Left colon (tissue), 2 donors: ENCODE measurements at regions not wholly inside any gene's neighbourhood (a gene's known extent, or its start where the extent isn't known, plus 50 kb on each side); places are given as distances from the start of the nearest gene placed in this dataset.

Source experiments
- ATAC-seq: fragments of 200-7000 bp; cut with Tn5 transposase; one replicate; pipeline ENCODE4 v1.9.1; 2020; ENCODE audit warnings: mild to moderate bottlenecking, moderate library complexity
- DNase-seq, 2 donors: peaks; one replicate each; pipeline ENCODE4 v3.0.0-alpha.2; 2020
- intact Hi-C, 2 donors: fragments of 100-400 bp; cut with DNase I in 1 of 2; cut with micrococcal nuclease in 1 of 2; formaldehyde crosslinking; loops; one replicate each; pipeline versions ENCODE4 v1.11.2 to v1.14.0; 2022; cut with DNase I, micrococcal nuclease
- donor health status: DM: no; HTN: no; CAD: no.
- donor health status: DM: yes; HTN: yes; CAD: no.

DNA sequence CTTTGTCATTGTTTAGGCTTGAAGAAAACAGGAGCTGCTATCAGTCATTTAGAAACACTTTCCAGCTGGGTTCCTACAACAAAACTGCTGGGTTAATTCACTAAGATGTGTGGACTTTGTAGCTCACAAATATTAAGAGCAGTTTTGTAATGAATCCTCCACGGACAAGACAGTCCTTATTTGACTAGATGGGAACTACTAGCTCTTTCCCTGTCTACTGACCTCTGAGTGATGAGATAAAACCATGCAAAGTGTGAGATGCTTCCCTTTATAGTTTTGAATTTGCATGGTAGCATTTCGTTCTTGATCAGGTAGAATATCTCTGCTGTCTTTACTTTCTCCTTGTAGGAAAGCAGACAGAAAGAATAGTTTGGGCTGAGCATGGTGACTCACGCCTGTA is 72.9 kb upstream of the STXBP6 start:
- intact Hi-C loops = no loop called here
- DNase-seq (no peak), ATAC-seq (no peak)

DNA sequence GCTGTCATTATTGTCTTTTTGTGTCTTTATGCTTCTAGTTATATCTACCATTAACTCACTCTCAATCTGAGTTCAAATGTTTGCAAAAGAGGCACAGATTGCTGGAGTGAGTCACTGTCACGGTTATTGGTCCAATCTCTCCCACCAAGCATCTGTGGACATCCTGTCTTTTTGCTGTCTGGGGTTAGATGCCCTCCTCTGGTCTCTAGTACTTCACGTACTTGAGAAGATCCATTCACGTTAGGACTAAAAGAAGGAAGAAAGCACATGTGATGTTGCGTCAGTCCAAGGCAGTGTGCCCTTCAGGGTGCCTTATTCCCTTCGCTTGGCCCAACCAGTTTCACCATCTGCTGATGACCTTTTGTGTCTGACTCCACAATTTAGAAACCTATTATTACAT is 72.3 kb upstream of the STXBP6 start:
- intact Hi-C loops = no loop called here
- no peak for ATAC-seq
- no peak for DNase-seq

DNA sequence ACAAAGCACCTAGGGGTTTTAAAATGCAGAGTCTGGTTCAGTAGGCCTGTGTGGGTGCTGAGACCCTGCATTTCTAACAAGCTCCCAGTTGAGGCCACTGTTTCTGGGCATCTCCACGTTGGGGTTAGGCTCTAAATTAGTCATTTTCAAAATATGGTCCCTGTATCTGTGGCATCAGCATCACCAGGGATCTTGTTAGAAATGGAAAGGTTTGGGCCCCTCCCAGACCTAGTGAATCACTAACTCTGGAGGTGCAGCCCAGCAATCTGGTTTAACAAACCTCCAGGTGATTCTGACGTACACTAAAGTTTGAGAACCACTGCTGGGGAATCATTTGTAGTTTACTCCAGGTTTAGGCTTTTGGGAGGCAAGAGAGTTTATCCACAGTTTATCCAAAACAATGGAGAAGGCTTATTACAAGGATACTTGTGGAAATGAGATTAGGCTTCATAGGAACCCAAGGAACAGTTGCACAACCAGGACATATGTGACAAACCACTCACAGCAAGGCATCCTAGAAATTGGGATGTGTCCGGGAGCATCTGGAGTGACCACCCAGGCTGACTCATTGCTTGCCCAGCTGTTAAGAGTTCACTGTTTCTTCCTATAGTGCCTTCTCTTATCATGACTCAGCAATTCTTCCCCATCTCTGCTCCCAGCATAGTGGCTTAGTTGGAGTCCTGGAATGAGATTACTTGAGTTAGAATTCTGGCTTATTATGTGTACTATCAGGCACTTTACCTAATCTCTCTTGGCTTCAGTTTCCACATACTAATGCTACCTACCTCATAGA is 71.6 kb upstream of the STXBP6 start:
- DNase-seq (no peak), ATAC-seq (no peak)

DNA sequence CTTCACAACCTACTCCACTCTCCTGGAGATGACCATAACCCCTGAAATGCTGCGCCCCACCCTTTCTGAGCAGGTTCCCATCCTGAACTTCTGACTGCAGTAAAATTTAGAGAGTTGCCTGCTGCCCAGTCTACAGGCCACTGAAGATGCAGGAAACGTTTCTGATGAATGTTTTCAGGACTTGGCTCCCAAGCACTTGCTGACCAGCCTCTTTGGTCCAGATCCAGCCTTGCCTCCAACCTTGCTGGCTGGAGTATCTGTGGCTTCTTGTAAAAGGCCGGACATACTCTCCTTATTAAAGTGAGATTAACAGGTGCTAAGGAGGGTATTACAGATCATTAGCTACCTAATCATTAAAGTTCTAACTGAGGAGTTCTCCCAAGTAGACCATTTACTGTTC is 70.3 kb upstream of the STXBP6 start:
- intact Hi-C loops = no loop called here
- no peak for DNase-seq
- no peak for ATAC-seq

More for the DNA sequence above, 71.6 kb upstream of the STXBP6 start:
- intact Hi-C loops = no loop called here

DNA sequence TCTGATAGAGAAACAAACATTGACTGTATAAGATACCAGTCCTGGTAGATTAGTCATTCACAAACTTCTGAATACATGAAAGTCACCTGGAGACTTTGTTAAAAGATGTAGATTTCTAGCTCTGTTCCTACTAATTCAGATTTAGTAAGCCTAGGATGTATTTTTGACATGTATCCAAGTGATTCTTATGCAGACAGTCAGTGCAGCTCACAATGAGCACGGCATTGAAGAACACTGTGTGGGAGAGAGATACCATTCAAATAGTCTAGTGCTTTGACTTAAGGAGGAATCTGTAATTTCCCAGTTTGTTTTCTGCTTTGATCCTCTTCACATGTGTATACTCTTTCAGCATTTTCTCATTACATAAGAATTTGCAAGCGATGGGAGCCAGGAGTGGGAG is 68.7 kb upstream of the STXBP6 start:
- no peak for ATAC-seq
- no peak for DNase-seq
- intact Hi-C loops = no loop called here

DNA sequence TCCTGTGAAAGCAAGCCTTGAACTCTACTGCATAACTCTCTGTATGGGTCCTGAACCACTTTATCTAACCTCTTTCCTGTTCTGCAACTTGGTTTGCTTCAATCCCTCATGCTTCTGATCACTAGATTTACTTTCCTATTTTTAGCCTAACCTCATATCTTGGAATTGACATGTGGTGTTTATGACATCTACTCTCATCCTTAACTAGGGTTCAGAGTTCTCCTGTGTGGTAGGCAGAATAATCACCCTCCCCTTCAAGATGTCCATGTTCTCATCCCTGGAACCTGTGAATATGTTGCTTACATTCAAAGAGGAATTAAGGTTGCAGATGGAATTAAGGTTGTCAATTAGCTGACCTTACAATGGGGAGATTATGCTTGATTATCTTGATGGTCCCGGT is 67.4 kb upstream of the STXBP6 start:
- DNase-seq (no peak), ATAC-seq (peak; percentile 54)
- intact Hi-C loops = no loop called here

DNA sequence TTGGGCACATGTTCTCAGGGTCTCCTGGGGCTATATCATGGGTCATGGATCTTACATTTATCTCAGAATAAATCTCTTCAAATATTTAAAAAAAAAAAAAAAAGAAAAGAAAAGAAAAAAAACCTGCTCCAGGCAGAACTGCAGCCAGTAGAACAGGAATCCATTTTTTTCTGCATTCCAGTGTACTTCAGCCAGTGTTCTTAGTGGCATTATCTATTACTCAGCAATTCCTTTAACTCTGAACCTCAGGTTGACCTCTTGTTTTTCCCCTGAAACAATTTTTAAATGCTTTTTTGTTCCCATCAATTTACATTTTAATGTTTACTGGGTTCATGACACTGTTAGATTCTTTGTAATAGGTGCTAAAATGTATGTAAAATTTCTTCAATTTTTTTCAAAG is 66.7 kb upstream of the STXBP6 start:
- intact Hi-C loops = no loop called here
- ATAC-seq = no peak
- DNase-seq = no peak

DNA sequence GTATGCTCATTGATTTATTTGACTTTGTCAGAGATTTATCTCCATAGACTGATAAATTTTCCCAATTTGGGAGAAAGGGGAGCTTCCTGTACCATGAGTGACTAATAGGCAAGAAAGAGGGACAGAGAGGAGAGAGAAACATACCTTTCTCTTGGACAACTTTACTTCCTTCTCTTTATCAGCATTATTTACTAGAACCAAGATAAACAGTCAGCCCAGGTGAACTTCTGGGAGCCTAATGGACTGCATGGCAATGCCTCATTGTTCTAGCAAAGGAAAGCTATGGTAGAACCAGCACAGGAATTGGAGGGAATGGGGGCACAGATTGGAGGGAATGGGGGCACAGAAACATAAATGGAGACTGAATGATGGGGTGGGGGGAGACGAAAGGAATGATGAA is 63.4 kb upstream of the STXBP6 start:
- ATAC-seq (no peak), DNase-seq (no peak)
- intact Hi-C loops = no loop called here

DNA sequence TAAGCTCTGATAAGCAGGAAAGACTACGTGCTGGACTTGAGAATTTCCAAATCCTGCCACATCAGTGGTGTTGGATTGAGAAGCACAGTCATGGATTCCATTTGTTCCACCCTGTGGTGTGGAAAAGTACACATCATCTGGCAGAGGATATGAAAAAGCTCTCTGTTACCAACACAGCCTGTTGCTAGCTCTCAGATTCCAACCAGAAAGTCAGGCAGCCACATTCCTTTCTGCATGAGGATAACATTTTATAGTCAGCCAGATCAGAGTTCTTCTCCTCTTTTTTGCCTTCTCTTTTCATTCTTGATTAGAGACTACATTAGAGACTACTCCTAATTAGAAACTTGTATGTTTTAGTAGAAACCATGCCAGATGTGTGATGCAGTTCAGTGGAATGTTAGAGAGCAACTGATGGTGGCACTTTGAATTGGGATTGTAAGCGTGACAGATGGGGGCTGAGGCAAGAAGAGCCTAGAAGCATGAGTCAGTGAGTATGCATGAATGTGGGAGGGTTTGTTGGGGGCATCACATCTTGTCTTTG is 61.2 kb upstream of the STXBP6 start:
- intact Hi-C loops = no loop called here
- ATAC-seq (no peak), DNase-seq (no peak)

DNA sequence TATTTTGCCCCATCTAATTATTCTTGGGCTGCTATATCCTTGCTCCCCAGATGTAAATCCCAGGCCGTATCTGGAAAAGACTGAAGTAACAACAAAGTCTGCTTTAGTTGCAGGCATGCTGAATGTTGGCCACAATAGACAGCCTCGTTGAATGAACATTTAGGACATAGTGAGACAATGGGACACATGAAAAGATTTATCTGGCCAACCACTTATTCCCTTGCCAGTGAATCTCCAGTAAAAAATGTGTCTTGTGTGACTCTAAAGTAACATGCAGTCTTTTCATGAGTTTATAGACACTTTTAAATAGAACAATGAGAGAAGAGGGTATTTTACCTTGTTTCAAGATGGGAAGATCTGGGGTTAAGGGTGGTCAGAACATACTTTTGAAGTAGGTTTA is 60.2 kb upstream of the STXBP6 start:
- no peak for ATAC-seq
- no peak for DNase-seq
- intact Hi-C loops = no loop called here

DNA sequence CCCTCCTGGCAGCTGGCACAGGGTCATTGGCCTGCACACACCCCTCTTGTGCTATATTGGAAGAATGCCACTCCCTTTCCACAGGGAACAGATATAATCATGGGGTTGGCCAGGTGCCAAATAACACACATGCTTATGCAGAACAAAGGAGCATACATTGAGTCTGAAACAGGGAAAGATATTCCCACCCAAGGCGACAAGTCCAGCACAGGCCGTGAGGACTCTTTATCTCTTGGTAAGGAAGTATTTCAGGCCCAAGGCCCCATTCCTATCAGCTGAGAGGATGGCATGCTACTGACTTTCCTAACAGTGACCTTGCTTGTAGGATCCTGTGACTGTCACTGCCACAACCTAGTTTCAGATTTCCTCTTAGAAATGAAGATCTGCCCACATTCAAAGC is 59.0 kb upstream of the STXBP6 start:
- DNase-seq = peak; percentile 69 to 75
- intact Hi-C loops = no loop called here
- peak; percentile 98 for ATAC-seq

DNA sequence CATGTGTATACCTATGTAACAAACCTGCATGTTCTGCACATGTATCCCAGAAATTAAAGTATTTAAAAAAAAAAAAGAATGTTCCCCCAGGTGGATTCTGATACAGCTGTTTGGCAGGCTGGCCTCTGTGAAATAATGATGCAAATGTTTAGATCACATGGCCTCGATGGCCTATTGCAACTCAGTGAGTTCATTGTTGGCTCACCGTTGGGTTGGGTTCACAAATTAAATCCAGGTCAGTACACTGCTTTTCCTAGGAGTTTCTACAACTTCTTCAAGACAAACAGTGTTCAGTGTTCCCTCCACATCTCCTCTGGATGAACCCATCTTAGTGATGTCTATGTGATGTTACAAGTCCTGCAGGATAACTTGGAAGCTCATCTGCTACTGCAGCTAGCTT is 58.3 kb upstream of the STXBP6 start:
- no peak for DNase-seq
- intact Hi-C loops = no loop called here
- ATAC-seq = no peak

DNA sequence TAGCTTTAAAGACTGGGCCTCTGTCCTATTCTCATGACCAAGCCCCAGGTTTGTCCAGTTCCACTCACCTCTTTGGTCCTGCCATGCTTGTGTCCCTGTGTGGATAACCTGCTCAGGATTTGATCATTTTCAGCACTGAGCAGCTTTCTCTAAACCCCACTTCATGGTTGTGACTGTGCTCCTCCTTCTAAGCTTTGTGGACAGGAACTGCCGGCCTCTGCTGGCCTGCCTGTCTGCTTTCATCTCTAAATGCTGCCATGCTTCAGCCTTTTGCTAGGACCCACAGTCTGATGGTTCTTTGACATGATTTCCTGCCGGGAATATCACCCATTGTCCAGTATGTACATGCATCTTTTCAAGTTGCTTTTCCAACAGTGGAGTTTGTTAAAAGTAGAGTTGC is 53.9 kb upstream of the STXBP6 start:
- intact Hi-C loops = no loop called here
- ATAC-seq (no peak), DNase-seq (no peak)

DNA sequence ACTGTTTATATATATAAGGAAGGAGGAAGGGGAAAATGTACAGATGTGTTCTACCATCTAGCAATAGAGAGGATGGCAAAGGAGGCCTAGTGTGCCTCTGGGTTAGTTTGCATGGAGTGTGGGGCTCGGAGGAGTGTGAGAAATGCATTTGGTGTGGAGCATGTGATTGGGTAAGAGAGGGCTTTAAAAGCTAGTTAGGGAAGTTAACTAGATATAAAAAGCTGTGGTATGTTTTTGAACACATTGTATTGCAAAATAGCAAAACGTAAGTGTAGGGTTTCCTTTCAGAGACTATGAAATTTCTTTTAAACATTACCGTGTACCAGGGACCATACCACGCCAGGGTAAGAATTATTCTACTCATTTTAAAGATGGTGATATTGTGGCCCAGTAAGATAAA is 53.3 kb upstream of the STXBP6 start:
- intact Hi-C loops = no loop called here
- DNase-seq (no peak), ATAC-seq (no peak)

DNA sequence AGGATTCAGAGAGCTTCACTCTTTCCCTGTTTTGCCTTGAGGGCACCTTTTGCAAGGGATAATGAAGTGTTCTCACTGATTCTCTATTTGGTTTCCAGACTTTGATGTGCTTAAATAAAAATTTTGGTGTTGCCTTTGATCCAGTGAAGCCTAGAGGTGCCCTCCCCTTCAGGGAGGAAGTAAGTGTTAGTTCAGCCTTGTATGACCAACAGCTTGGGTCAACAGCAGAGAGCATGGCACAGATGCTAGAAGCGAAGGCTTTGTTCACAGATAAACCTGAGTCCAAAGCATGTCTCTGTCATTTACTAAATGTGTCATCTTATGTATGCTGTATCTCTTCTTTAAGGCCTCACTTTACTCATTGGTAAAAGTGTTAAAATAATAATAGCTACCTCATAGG is 52.8 kb upstream of the STXBP6 start:
- DNase-seq (no peak), ATAC-seq (peak; percentile 52)
- intact Hi-C loops = no loop called here

DNA sequence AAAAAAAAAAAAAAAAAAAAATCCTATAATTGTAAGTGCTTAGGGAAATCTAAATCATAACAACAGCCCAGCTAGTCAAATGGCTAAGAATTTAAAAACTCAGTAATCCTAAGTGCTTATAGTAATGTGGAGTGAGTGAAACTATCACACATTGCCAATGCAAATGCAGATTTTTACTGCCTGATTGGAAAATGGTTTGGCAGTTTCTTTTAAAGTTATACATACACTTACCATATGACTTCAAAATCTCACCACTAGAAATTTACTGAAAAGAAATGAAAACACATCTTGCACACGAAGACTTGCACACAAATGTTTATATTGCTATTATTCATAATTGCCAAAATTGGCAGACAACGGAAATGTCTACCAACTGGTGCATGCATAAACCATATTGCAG is 51.3 kb upstream of the STXBP6 start:
- intact Hi-C loops = no loop called here
- ATAC-seq (no peak), DNase-seq (no peak)
